ENCODE measurements at regions not wholly inside any gene's neighbourhood (a gene's known extent, or its start where the extent isn't known, plus 50 kb on each side); places are given as distances from the start of the nearest gene placed in this dataset.

- no peaks in the 10 kb centered on the region for H3K9me3 ChIP-seq
- H3K4me3 ChIP-seq = no peak overlapping the region
- no peaks in the 10 kb centered on the region for H3K36me3 ChIP-seq
- H3K4me1 ChIP-seq = no peaks in the 10 kb centered on the region
- no peak overlapping the region for H3K27ac ChIP-seq
- no peak for DNase-seq
- intact Hi-C loops (cut with DNase I; ENCODE audit: low total_unique reads) = no loop called here
- no peak for TF ChIP-seq CTCF (IDR thresholded peaks at IDR 0.05)
- TF ChIP-seq POLR2A (IDR thresholded peaks at IDR 0.05) = no peak
- H3K27me3 ChIP-seq = no peaks in the 10 kb centered on the region
These were observed 188.8 kb upstream of the ST8SIA4 start for GRCh38 chr5:101091902-101092301.

GRCh38 chr5:101084353-101084752 lies 181.3 kb upstream of the ST8SIA4 start:
- no peak for DNase-seq
- Histone ChIP-seq H3K27me3 (no peaks in the 10 kb centered on the region), H3K36me3 (no peaks in the 10 kb centered on the region), H3K9me3 (no peaks in the 10 kb centered on the region), H3K27ac (no peak overlapping the region), H3K4me3 (no peak overlapping the region), H3K4me1 (no peaks in the 10 kb centered on the region)
- intact Hi-C loops (cut with DNase I; ENCODE audit: low total_unique reads) = no loop called here
- no peak for TF ChIP-seq CTCF (IDR thresholded peaks at IDR 0.05)
- no peak for TF ChIP-seq POLR2A (IDR thresholded peaks at IDR 0.05)

- H3K4me3 ChIP-seq = no peak overlapping the region
- no peaks in the 10 kb centered on the region for H3K27me3 ChIP-seq
- H3K27ac ChIP-seq = no peak overlapping the region
- DNase-seq = no peak
- H3K9me3 ChIP-seq = no peaks in the 10 kb centered on the region
- intact Hi-C loops (cut with DNase I; ENCODE audit: low total_unique reads) = no loop called here
- no peaks in the 10 kb centered on the region for H3K36me3 ChIP-seq
- no peaks in the 10 kb centered on the region for H3K4me1 ChIP-seq
- TF ChIP-seq POLR2A (IDR thresholded peaks at IDR 0.05) (no peak), CTCF (IDR thresholded peaks at IDR 0.05) (no peak)
These were observed 177.6 kb upstream of the ST8SIA4 start for GRCh38 chr5:101080462-101081240.

GRCh38 chr5:101068298-101068697 lies 165.2 kb upstream of the ST8SIA4 start:
- Histone ChIP-seq H3K9me3 (no peaks in the 10 kb centered on the region), H3K36me3 (no peaks in the 10 kb centered on the region), H3K27me3 (no peaks in the 10 kb centered on the region), H3K4me3 (no peak overlapping the region), H3K27ac (no peak overlapping the region), H3K4me1 (no peaks in the 10 kb centered on the region)
- intact Hi-C loops (cut with DNase I; ENCODE audit: low total_unique reads) = no loop called here
- no peak for DNase-seq
- no peak for TF ChIP-seq CTCF (IDR thresholded peaks at IDR 0.05)
- no peak for TF ChIP-seq POLR2A (IDR thresholded peaks at IDR 0.05)

GRCh38 chr5:101067429-101067828 lies 164.3 kb upstream of the ST8SIA4 start:
- no peaks in the 10 kb centered on the region for H3K36me3 ChIP-seq
- intact Hi-C loops (cut with DNase I; ENCODE audit: low total_unique reads) = no loop called here
- H3K27me3 ChIP-seq = no peaks in the 10 kb centered on the region
- H3K27ac ChIP-seq = no peak overlapping the region
- no peaks in the 10 kb centered on the region for H3K9me3 ChIP-seq
- DNase-seq = no peak
- TF ChIP-seq POLR2A (IDR thresholded peaks at IDR 0.05) (no peak), CTCF (IDR thresholded peaks at IDR 0.05) (no peak)
- H3K4me3 ChIP-seq = no peak overlapping the region
- no peaks in the 10 kb centered on the region for H3K4me1 ChIP-seq

All from uterus (tissue), 3 donors.